DMS 273 (cell line): ENCODE measurements at regions not wholly inside any gene's neighbourhood (a gene's known extent, or its start where the extent isn't known, plus 50 kb on each side); places are given as distances from the start of the nearest gene placed in this dataset.
"Not testable (repeated sequence)": the region's sequence is repeated elsewhere in the genome, so short reads cannot be mapped to it uniquely, and the experiment has no call there.

Experiments
- DNase-seq: peaks from one replicate; lab custom pipeline; 2025; ENCODE audit not compliant: unreplicated experiment; lab: John Stamatoyannopoulos, UW

- DNase-seq = no peak
Measured at GRCh38 chr5:176747670-176748072, 62.7 kb upstream of the UNC5A start.

GRCh38 chr5:176748073-176748966, 62.0 kb upstream of the UNC5A start:
- no peak for DNase-seq

DNA sequence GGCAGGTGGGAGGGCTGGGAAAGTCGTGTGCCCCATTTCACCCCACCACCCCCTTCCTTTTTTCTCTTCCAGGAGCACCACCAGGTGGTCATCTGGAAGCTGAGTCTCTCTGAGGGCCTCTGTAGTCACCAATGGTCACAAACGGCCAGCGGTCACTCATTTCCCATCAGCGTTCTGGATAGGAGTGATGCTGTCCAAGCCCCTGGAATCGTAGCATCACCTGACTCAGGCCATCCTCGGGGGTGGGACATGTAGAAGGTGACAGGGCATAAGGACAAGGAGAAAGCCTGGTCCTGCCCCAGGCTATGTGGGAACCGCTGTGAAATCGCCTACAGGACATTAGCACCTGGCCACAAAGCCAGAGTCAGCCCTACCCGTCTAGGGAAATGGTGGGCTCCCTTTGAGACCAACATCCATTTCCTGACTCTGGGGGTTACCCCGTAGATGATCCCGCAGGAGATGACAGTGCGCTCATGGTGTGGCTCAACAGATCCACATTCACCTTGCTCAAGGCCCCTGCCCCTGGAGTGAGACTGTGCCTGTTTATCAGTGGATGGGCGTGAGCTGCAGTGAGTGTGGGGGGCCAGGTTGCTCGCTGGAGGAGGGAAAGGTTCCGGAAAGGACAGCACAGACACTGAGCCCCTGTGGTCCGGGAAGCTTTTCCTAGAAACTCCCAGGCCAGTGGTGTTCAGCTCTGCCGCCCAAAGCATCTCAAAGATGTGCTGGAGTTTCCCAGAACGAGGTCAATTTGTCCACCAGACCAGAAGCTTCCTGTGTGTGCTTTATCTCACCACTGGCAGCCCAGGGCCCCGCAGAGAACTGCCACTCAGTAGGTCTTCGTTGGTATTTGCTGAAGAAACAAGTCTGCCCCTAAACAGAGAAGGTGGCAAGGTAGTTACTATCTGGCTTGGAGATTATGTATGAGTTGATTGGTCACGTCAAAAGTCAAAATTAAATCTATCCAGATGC, 61.1 kb upstream of the UNC5A start:
- DNase-seq = no peak

DNA sequence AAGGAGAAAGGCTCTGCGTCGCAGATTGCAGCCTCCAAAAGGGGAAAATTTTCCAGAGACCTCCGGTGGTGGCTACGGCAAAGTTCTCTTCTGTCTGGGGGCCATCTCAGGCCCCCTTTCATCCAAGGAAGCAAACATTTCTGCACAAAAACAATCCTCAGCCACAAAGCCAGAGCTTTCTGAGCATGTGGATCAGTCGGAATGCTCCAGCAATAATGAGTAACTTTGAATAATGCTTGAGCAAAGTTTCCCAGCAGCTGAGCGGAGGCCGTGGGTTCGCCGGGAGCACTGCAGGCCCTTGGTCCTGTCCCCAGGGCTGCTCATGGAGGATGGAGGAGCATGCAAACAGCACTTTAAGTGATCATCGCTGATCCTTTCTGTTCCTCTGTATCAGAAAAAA, 60.2 kb upstream of the UNC5A start:
- DNase-seq = no peak

DNA sequence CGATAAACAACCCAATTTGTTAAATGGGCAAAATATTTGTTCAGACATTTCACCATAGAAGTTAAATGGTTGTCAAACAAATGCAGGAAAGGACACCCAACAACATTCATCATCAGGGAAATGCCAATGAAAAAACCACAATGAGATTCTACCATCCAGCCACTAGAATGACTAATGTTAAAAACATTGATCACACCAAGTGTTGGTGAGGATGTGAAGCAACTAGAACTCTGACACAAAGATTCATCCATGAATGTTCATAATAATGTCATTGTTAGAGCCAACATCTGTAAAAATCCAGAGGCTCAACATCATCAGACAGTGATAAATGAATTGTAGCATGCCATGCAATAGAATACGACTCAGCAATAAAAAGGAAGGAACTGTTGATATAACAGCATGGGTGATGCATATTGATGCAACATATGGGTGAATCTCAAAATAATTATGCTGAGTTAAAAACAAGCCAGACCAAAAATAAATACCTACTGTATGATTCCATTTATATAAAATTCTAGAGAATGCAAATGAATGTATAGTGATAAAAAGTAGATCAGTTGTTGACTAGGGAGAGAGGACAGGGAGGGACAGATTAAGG, 55.9 kb upstream of the UNC5A start:
- DNase-seq = no peak

- DNase-seq = not testable (repeated sequence)
Measured at GRCh38 chr5:176755593-176755992, 54.8 kb upstream of the UNC5A start.

- not testable (repeated sequence) for DNase-seq
Measured at GRCh38 chr5:176757569-176757968, 52.8 kb upstream of the UNC5A start.
